SU-DHL-6 (cell line): ENCODE measurements at regions not wholly inside any gene's neighbourhood (a gene's known extent, or its start where the extent isn't known, plus 50 kb on each side); places are given as distances from the start of the nearest gene placed in this dataset.

Experiments
- H2AFZ ChIP-seq: fragments of 200-600 bp; sonication (generic); 2 replicates; pipeline ENCODE4 v1.6.1; 2014; ENCODE audit warnings: low read depth, mild to moderate bottlenecking, moderate library complexity, mixed read lengths, antibody characterized with exemption, low read length; ENCODE audit not compliant: severe bottlenecking
- H3F3A ChIP-seq: fragments of 200-600 bp; shearing (Covaris generic); 2 replicates; pipeline ENCODE4 v1.6.0; 2016; ENCODE audit warnings: antibody characterized with exemption, mild to moderate bottlenecking; ENCODE audit not compliant: insufficient read depth
- H3K27ac ChIP-seq: fragments of 200-600 bp; sonication (generic); 2 replicates; pipeline ENCODE4 v1.5.1; 2016; ENCODE audit warnings: low read depth, mild to moderate bottlenecking, low read length, moderate library complexity, mixed read lengths
- H3K27me3 ChIP-seq: fragments of 200-600 bp; sonication (generic), shearing (Covaris generic); 2 replicates; pipeline ENCODE4 v1.6.0; 2014; ENCODE audit warnings: mild to moderate bottlenecking, low read length
- H3K36me3 ChIP-seq: fragments of 200-600 bp; sonication (generic); 2 replicates; pipeline ENCODE4 v1.6.1; 2014; ENCODE audit warnings: mild to moderate bottlenecking, low read length, mixed read lengths
- H3K4me2 ChIP-seq: fragments of 300-600, 200-600 bp; shearing (Covaris generic), sonication (generic); 2 replicates; pipeline ENCODE4 v1.6.0; 2014; ENCODE audit warnings: low read length, low read depth, mild to moderate bottlenecking; ENCODE audit not compliant: poor library complexity, severe bottlenecking
- H3K4me3 ChIP-seq: fragments of 200-600 bp; sonication (generic); 2 replicates; pipeline ENCODE4 v1.5.1; 2014; ENCODE audit warnings: antibody characterized with exemption, low read length, mild to moderate bottlenecking, mixed read lengths; ENCODE audit not compliant: insufficient read depth, poor library complexity, severe bottlenecking
- H3K79me2 ChIP-seq: fragments of 200-600 bp; sonication (generic); 2 replicates; pipeline ENCODE4 v1.6.1; 2014; ENCODE audit warnings: mild to moderate bottlenecking, low read length, moderate library complexity; ENCODE audit not compliant: insufficient read depth
- H3K9ac ChIP-seq: fragments of 200-600 bp; sonication (generic); 2 replicates; pipeline ENCODE4 v1.7.0; 2014; ENCODE audit warnings: mild to moderate bottlenecking, low read length
- H3K9me2 ChIP-seq: fragments of 200-600 bp; sonication (generic); replicated peaks from 2 replicates; pipeline ENCODE4 v1.6.1; 2014; ENCODE audit warnings: low read length; ENCODE audit not compliant: insufficient read depth
- H3K9me3 ChIP-seq: fragments of 200-600 bp; sonication (generic); 2 replicates; pipeline ENCODE4 v1.6.1; 2014; ENCODE audit warnings: low read length, mixed read lengths; ENCODE audit not compliant: insufficient read depth
- H4K20me1 ChIP-seq: fragments of 200-600 bp; sonication (generic); 2 replicates; pipeline ENCODE4 v1.6.1; 2014; ENCODE audit warnings: low read depth, mild to moderate bottlenecking, antibody characterized with exemption, low read length, moderate library complexity, mixed read lengths
- EZH2phosphoT487 ChIP-seq: fragments of 200-600 bp; sonication (generic), shearing (Covaris generic); conservative IDR thresholded peaks from 2 replicates; pipeline ENCODE4 v1.6.1; 2018; ENCODE audit warnings: mild to moderate bottlenecking, antibody characterized with exemption, low read length, moderate library complexity, mixed read lengths
- TF ChIP-seq, protein P1 (sequence below): fragments of 200-600 bp; sonication (generic); IDR thresholded peaks from one replicate; pipeline ENCODE4 v1.5.1; 2017; ENCODE audit warnings: antibody characterized with exemption, mild to moderate bottlenecking, low read length, moderate library complexity; ENCODE audit not compliant: insufficient read depth, poor library complexity, severe bottlenecking

DNA sequence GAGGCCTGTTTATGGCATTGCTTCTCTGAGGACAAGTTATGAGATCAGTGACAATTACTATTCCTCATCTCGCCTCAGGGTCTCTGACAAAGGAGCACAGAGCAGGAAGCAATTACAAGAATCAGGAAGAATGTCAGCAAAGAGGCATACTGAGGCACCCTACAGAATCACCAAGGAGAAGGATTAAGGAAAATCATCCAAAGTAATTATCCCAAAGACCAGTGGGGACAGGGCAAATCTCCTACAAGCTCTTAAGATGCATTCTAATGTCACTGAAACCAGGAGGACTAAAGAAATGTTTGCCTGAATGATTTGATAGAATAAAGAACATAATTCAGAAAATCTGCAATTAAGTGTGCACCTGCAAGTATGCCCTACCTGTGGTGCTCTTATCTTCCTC is 206.2 kb downstream of the RCHY1 start:
- Histone ChIP-seq H3K4me3 (no peak overlapping the region), H3K27me3 (no peaks in the 10 kb centered on the region), H4K20me1 (no peaks in the 10 kb centered on the region), H3K9ac (no peak overlapping the region), H3K4me2 (no peak overlapping the region), H3K9me2 (no peaks in the 10 kb centered on the region), H2AFZ (no peak overlapping the region), H3K36me3 (no peaks in the 10 kb centered on the region), H3K79me2 (no peaks in the 10 kb centered on the region), H3K27ac (no peak overlapping the region), H3F3A (no peaks in the 10 kb centered on the region), H3K9me3 (no peaks in the 10 kb centered on the region)
- TF ChIP-seq EZH2phosphoT487, result no peak
- TF ChIP-seq, protein P1, sequence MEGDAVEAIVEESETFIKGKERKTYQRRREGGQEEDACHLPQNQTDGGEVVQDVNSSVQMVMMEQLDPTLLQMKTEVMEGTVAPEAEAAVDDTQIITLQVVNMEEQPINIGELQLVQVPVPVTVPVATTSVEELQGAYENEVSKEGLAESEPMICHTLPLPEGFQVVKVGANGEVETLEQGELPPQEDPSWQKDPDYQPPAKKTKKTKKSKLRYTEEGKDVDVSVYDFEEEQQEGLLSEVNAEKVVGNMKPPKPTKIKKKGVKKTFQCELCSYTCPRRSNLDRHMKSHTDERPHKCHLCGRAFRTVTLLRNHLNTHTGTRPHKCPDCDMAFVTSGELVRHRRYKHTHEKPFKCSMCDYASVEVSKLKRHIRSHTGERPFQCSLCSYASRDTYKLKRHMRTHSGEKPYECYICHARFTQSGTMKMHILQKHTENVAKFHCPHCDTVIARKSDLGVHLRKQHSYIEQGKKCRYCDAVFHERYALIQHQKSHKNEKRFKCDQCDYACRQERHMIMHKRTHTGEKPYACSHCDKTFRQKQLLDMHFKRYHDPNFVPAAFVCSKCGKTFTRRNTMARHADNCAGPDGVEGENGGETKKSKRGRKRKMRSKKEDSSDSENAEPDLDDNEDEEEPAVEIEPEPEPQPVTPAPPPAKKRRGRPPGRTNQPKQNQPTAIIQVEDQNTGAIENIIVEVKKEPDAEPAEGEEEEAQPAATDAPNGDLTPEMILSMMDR, result no peak

DNA sequence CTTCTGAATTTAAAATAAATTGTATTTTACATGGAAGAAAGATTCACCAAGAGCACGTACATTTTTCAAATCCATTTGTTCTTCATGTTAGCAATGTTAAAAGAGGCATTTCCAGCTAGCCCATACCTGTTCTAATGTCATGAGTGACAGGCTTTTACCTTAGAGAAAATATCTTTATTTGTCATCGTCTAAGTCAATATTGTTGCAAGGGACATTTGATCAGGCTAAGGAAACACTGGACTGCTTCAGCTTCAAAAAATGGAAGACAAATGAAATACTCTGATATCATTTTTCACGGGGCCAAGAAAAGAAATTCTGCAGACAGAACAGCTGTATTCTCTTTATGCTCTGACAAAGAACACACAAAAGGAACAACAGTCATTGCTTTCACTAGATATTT is 207.7 kb downstream of the RCHY1 start:
- H2AFZ ChIP-seq, result no peak overlapping the region
- H3K4me3 ChIP-seq, result no peak overlapping the region

DNA sequence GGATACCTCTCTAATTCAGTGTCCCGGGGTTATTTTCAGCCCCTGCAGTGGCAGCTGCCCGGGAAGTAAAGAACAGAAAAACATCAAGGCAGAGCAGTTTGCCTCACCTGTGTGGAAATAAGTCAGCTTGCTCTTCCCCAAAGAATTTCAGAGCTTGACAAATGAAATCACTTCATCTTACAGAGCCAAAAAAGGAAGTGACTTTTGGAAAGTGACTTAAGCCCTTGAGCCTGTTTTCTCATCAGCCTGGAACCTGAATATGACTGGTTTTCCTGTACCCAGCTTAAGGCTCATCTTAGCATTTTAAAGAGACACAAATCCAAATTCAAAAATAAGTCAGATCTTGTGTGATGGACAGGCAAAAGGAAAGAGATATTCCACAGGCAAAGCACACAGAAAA is 211.6 kb downstream of the RCHY1 start:
- Histone ChIP-seq H3K27ac (no peak overlapping the region), H3K4me2 (no peak overlapping the region), H4K20me1 (no peaks in the 10 kb centered on the region), H3K27me3 (no peaks in the 10 kb centered on the region), H3K9me3 (no peaks in the 10 kb centered on the region), H3K4me3 (no peak overlapping the region), H3K9ac (no peak overlapping the region), H3K79me2 (no peaks in the 10 kb centered on the region), H3F3A (no peaks in the 10 kb centered on the region), H3K36me3 (no peaks in the 10 kb centered on the region), H3K9me2 (no peaks in the 10 kb centered on the region), H2AFZ (no peak overlapping the region)
- TF ChIP-seq, protein P1, result no peak
- TF ChIP-seq EZH2phosphoT487, result no peak

More for the DNA sequence above, 207.7 kb downstream of the RCHY1 start:
- Histone ChIP-seq H3K9me2 (no peaks in the 10 kb centered on the region), H4K20me1 (no peaks in the 10 kb centered on the region), H3K79me2 (no peaks in the 10 kb centered on the region), H3K36me3 (no peaks in the 10 kb centered on the region), H3K27me3 (no peaks in the 10 kb centered on the region), H3K27ac (no peak overlapping the region), H3F3A (no peaks in the 10 kb centered on the region), H3K4me2 (no peak overlapping the region), H3K9me3 (no peaks in the 10 kb centered on the region), H3K9ac (no peak overlapping the region)
- TF ChIP-seq EZH2phosphoT487, result no peak
- TF ChIP-seq, protein P1, result no peak

DNA sequence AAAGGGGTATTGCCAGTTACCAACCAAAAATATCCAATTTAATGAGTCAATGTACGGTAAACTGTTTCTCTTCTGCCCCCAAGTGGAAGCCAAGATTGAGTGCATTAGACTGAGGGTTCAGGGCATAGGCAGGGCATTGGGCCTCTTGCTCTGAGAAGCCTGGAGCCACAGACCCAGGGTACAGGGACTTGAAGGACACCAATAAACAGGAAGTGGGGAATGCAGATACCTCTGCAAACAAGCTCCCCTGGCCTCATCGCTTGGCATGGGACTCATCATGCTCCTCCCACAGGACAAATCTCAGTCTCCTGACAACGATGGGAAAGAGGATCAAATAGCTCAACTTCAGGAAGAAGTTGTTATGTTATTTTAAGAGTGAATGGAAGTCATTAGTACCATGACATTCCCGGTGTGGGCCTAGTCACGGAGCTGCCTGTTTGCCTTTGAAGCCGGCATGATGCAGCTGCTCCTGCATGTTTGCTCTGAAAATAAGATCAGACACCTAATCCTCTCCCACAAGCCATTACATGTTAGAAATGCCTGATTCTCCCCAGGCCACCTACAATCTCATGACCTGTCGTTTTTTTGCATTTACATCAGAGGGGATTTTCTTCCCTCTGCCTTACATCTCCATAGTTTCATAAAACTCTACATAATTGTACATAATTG is 224.2 kb downstream of the RCHY1 start:
- H3K4me2 ChIP-seq, result no peak overlapping the region
- H3K4me3 ChIP-seq, result no peak overlapping the region
- no peak overlapping the region for H3K9ac ChIP-seq
- no peak overlapping the region for H2AFZ ChIP-seq
- no peaks in the 10 kb centered on the region for H3K9me3 ChIP-seq
- TF ChIP-seq, protein P1, result peak; percentile 47
- no peak for TF ChIP-seq EZH2phosphoT487
- no peak overlapping the region for H3K27ac ChIP-seq
- H3K9me2 ChIP-seq, result no peaks in the 10 kb centered on the region
- no peaks in the 10 kb centered on the region for H4K20me1 ChIP-seq
- H3K79me2 ChIP-seq, result no peaks in the 10 kb centered on the region
- H3F3A ChIP-seq, result no peaks in the 10 kb centered on the region
- no peaks in the 10 kb centered on the region for H3K36me3 ChIP-seq
- H3K27me3 ChIP-seq, result no peaks in the 10 kb centered on the region
